Mucosa of rectum (tissue), 2 donors: ENCODE measurements at regions not wholly inside any gene's neighbourhood (a gene's known extent, or its start where the extent isn't known, plus 50 kb on each side); places are given as distances from the start of the nearest gene placed in this dataset.
A peak's percentile ranks its signal among the peaks of the same experiment; 100 is the strongest.

ENCODE experiments used
- H3K27ac ChIP-seq, 2 donors: one replicate each; pipeline ENCODE4 v1.7.0; 2013; ENCODE audit warnings: inconsistent platforms in 2 of 2, low read depth in 2 of 2, low read length in 2 of 2
- H3K27me3 ChIP-seq, 2 donors: one replicate each; pipeline ENCODE4 v1.7.0; 2013; ENCODE audit warnings: low read length in 2 of 2; ENCODE audit not compliant: control insufficient read depth in 2 of 2, insufficient read depth in 2 of 2
- H3K36me3 ChIP-seq, 2 donors: one replicate each; pipeline ENCODE4 v1.7.0; 2013; ENCODE audit warnings: low read length in 2 of 2; ENCODE audit not compliant: control insufficient read depth in 2 of 2, insufficient read depth in 2 of 2
- H3K4me1 ChIP-seq, 2 donors: one replicate each; pipeline ENCODE4 v1.7.0; 2013; ENCODE audit warnings: low read length in 2 of 2, mild to moderate bottlenecking in 1 of 2; ENCODE audit not compliant: control insufficient read depth in 2 of 2, insufficient read depth in 2 of 2
- H3K4me3 ChIP-seq, 2 donors: one replicate each; pipeline ENCODE4 v1.7.0; 2013; ENCODE audit warnings: low read length in 2 of 2
- H3K9ac ChIP-seq, 2 donors: one replicate each; pipeline ENCODE4 v1.7.0; 2013; ENCODE audit warnings: low read length in 2 of 2, low read depth in 1 of 2, mild to moderate bottlenecking in 1 of 2
- H3K9me3 ChIP-seq, 2 donors: one replicate each; pipeline ENCODE4 v1.7.0; 2013; ENCODE audit warnings: low read length in 2 of 2; ENCODE audit not compliant: control insufficient read depth in 2 of 2
- donor health status: healthy.
- donor health status: Normal muscosa, but diverticular disease.

DNA sequence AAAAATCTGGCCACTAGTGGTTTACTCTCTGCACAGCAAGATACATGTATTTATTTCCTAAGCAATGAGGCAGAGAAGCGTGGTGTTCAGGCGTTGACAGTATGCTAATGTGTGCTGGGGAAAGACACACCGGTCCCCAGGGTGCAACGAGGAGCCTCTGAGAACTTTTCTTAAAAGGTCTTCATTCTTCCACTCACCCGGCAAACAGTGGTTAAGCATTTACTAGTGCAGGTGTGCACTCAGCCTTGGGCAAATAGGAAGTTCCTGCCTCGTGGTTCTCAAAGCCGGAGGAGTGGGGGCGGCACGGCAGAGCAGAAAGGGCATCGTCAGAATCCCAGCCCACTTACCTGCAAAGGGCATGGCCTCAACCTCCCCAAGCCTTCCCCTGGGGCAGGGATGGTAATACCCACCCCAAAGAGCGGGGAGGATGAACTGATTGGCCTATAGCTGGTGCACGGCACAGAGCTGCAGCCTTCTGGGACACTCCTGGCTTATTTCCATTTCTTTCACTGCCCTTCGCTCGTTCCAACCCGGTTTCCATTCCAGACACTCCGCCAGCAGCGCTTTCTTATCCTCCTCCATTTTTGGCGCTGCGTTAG, 184.3 kb upstream of the CTBP2 start:
- peak overlapping the region; percentile 16 to 52 for H3K9ac ChIP-seq
- no peak overlapping the region for H3K27ac ChIP-seq
- H3K4me1 ChIP-seq: no peaks in the 10 kb centered on the region
- H3K36me3 ChIP-seq: no peaks in the 10 kb centered on the region
- H3K4me3 ChIP-seq: peak overlapping the region; percentile 67 to 71
- no peaks in the 10 kb centered on the region for H3K9me3 ChIP-seq
- no peaks in the 10 kb centered on the region for H3K27me3 ChIP-seq

DNA sequence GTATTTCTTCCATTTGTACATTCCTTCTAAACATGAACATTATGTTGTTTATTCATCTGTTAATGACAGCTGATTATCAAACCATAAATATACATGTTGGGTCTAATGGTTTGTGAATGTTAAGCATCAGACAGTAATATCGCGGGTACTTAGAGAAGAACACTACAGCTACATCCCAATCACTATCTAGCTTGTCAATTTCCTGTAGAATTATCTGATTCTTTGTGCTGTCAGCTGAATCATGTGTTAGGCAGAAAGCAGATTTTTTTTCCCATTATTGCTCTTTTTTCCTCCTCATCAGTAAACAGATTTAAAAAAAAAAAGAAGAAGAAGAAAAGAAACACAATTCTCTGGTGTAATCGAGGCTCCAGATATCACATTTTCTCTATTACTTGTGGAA, 183.6 kb upstream of the CTBP2 start:
- Histone ChIP-seq H3K27ac (no peak overlapping the region), H3K9me3 (no peaks in the 10 kb centered on the region), H3K4me1 (no peaks in the 10 kb centered on the region), H3K9ac (no peak overlapping the region), H3K36me3 (no peaks in the 10 kb centered on the region), H3K27me3 (no peaks in the 10 kb centered on the region), H3K4me3 (no peak overlapping the region)

DNA sequence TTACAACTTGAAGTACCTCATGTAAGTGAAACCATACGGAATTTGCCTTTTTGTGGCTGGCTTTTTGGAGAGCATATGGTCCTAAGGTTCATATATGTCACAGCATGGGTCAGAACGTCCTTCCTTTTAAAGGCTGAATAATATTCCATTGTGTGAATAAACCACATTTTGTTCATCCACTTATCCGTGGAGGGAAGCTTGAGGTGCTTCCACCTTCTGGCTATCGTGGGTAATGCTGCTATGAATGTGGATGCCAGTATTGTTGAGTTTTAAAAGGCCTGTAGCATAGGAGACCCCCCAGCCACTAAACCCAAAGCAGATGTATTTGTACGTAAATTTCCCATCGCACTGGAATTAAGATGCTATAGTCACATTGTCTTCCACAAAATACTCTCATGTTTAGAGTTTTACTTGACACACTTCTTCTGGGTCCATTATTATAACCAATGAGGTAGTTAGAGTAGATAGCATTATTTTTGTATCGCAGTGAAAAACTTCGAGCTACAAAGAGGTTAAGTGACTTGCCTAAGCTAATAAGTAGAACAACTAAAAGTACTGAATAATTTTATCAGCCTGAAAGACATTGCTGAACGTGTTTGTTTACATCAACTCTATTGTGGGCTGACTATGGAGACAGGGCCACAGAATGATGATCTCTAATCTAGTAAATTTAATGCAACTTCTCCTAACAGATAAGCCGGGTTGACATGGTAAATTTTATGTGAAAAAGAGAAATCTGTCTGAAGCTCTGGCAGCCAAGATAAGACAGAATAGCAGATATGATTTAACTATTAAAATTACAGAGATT, 183.0 kb upstream of the CTBP2 start:
- Histone ChIP-seq H3K4me1 (no peaks in the 10 kb centered on the region), H3K27me3 (no peaks in the 10 kb centered on the region), H3K36me3 (no peaks in the 10 kb centered on the region), H3K4me3 (no peak overlapping the region), H3K9me3 (no peaks in the 10 kb centered on the region), H3K9ac (no peak overlapping the region), H3K27ac (no peak overlapping the region)

DNA sequence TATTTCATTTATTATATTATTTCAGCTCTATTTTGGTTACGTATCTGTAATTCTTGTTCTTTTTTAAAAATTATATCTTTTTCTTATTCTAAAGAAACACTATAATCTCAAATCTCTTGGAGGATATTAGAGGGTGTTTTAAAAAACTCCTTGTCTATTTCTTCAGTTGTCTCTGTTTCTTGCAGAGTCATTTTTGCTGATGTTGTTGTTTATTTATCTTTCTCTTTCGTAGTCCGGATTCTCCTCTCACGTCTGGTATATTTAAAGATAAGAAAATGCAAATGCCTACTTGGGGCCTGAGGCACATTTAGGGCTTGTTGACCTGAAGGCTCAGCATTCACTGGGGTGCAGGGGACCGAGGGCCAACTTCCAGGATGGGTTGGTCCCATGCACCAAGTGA, 181.2 kb upstream of the CTBP2 start:
- H3K9me3 ChIP-seq: no peaks in the 10 kb centered on the region
- no peak overlapping the region for H3K27ac ChIP-seq
- H3K9ac ChIP-seq: no peak overlapping the region
- no peak overlapping the region for H3K4me3 ChIP-seq
- H3K4me1 ChIP-seq: no peaks in the 10 kb centered on the region
- H3K36me3 ChIP-seq: no peaks in the 10 kb centered on the region
- H3K27me3 ChIP-seq: no peaks in the 10 kb centered on the region

DNA sequence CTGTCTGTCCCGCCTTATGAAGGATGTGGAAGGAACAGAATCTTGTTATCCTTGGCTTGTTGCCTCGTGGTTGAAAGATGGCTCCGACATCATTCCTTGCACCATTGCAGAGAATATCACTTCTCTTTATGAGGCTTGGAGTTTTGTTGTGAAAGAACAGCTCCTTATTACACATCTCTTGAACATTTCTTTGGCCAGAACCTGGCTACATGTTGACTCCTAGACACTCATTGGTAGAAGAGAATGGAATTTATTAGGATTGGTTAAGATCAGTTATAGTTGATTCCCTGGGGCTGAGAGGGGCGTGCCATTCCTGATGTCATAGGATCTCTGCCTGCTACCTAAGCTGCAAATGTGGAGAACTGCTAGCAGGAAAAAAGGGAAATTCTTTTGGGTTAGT, 180.5 kb upstream of the CTBP2 start:
- Histone ChIP-seq H3K9me3 (no peaks in the 10 kb centered on the region), H3K36me3 (no peaks in the 10 kb centered on the region)

DNA sequence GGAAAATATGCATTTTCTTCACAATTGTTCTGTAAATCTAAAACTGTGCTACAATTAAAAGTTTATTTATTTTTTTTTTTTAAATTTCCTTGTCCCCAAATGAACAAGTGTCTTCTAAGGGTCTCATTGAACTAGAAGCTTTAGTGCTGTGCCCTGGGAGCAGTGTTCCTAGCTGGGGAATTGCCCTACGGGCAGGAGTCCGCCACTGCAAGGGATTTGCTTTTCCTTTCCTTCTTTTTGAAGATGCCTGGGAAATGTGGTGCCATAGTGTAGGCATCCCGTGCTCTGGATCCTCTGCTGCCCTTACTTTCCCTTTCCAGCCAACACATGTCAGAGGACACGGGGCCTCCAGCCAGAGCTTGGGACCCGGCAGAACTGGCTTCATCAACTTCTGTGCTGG, 177.1 kb upstream of the CTBP2 start:
- Histone ChIP-seq H3K27me3 (peaks cover 0 to 3% of the 10 kb centered on the region in 2 donors), H3K4me1 (no peaks in the 10 kb centered on the region), H3K4me3 (no peak overlapping the region), H3K9me3 (no peaks in the 10 kb centered on the region), H3K36me3 (no peaks in the 10 kb centered on the region), H3K9ac (no peak overlapping the region), H3K27ac (no peak overlapping the region)

More for the DNA sequence above, 180.5 kb upstream of the CTBP2 start:
- no peak overlapping the region for H3K9ac ChIP-seq
- H3K4me3 ChIP-seq: no peak overlapping the region
- H3K27ac ChIP-seq: no peak overlapping the region
- no peaks in the 10 kb centered on the region for H3K27me3 ChIP-seq
- no peaks in the 10 kb centered on the region for H3K4me1 ChIP-seq

DNA sequence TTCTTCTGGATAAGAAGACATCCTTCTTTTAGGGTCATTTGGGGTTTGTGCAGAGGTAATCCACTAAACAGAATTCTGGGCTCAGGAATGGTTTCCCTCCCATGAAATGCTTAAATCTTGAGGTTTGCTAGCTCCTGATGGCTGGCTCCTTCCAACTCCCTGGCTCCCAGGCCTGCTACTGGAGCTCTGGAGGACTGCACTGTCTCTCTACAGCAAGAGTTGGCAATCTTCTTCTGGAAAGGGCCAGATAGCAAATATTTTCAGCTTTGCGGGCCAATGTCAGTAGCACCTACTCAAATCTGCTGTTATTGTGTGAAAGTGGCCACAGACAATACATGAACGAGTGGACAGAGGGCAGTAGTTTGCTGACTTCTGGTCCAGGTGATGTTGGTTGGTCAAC, 174.2 kb upstream of the CTBP2 start:
- Histone ChIP-seq H3K4me3 (no peak overlapping the region), H3K27me3 (peaks cover 0 to 3% of the 10 kb centered on the region in 2 donors), H3K9me3 (no peaks in the 10 kb centered on the region), H3K27ac (no peak overlapping the region), H3K4me1 (no peaks in the 10 kb centered on the region), H3K36me3 (no peaks in the 10 kb centered on the region), H3K9ac (no peak overlapping the region)

DNA sequence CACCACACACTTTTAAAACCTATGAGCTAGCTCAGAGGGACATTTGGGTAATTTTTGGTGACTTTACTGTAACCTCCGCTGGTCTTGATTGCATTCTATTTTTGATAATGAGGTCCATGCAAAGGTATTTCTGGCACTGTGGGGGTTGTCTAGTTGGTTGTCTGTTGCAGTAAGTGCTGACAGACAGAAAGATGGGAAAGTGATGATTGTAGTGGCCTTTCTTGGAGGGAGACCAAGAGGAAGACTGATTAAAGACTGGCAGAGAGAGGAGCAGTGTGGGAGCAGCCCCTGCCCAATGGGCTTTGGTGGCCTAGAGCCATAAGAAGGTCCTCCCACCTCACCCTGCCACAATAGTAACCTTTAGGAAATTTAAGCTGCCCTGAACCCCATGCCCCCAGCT, 173.4 kb upstream of the CTBP2 start:
- Histone ChIP-seq H3K9ac (no peak overlapping the region), H3K4me1 (no peaks in the 10 kb centered on the region), H3K27me3 (peaks cover 0 to 3% of the 10 kb centered on the region in 2 donors), H3K27ac (no peak overlapping the region), H3K36me3 (no peaks in the 10 kb centered on the region), H3K4me3 (no peak overlapping the region), H3K9me3 (no peaks in the 10 kb centered on the region)

DNA sequence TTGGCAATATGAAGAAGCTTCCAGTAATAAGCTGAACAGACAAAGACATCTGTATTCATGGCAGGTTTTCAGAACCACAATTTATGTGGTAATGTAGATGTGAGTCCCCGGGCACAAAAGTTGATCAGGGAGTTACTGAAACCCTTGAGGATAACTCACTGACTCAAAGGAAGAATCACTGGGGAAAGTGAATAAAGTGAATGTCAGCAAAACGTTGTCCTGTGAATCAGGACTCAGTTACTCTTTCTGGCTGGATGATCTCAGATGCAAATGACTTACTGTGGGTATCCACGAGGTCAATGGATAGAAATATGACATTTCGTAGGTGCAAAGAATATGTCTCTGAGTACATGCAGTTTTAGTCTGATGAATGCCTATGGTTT, 172.8 kb upstream of the CTBP2 start:
- Histone ChIP-seq H3K4me3 (no peak overlapping the region), H3K27ac (no peak overlapping the region), H3K4me1 (no peaks in the 10 kb centered on the region), H3K9ac (no peak overlapping the region), H3K9me3 (no peaks in the 10 kb centered on the region), H3K27me3 (peaks cover 0 to 3% of the 10 kb centered on the region in 2 donors), H3K36me3 (no peaks in the 10 kb centered on the region)

DNA sequence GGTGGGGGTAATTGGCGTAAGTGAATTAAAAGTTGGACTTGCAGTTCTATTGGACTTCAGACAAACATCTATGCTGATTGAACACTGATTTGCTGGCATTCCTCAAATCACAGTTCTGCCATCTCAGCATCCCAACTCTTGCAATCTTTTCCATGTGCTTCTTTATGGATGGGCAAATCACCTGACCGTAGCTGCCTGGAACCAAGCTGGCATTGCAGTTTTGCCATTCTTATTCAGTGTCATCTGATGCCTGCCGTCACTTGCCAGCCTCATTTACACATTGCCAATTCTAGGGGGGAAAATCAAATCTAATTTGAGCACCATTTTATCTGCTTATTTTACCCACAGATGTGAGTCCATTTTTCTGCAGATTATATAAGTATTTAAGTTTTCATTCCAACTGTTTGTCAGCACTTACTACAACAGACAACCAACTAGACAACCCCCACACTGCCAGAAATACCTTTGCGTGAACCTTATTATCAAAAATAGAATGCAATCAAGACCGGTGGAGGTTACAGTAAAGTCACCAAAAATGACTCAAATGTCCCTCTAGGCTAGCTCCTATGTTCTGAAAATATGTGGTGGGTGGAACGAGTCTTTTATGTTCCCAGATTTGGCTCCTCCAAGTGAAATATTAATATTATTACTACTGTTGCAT, 172.3 kb upstream of the CTBP2 start:
- Histone ChIP-seq H3K27me3 (peaks cover 0 to 3% of the 10 kb centered on the region in 2 donors), H3K9ac (no peak overlapping the region), H3K9me3 (no peaks in the 10 kb centered on the region), H3K27ac (no peak overlapping the region), H3K4me1 (no peaks in the 10 kb centered on the region), H3K4me3 (no peak overlapping the region), H3K36me3 (no peaks in the 10 kb centered on the region)
